ENCODE measurements at regions not wholly inside any gene's neighbourhood (a gene's known extent, or its start where the extent isn't known, plus 50 kb on each side); places are given as distances from the start of the nearest gene placed in this dataset.
"Not testable (repeated sequence)": the region's sequence is repeated elsewhere in the genome, so short reads cannot be mapped to it uniquely, and the experiment has no call there.

DNA sequence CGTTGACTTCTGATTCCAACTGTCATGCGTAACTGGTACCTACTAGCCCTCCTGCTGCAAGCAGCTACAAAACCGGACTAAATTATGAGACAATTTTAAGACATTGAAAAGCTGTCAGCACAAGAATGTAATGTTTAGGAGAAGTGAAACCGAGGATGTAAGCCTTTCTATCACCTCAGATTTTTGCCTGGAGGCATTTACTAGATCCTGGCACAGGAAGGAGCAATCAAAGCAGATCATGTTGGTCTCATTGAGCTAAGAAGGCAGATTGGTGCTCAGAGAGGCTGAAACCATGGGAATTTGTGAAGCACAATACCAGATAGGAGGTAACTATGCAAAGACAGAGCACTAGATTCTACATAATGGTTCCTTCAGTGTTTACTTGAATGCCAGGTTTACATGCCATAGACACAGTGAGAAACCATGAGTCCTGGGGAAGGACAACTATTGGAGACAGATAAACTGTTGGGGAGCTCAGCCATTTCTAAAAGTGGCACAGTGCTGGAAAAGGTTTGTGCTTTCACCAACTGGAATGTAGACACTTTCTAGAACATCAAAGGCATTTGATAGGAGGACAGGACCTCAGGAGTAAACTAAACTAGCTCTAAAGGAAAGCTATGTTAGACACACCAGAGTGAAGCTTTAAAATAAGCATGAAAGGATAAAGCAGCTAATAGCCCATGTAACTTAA lies 179.4 kb downstream of the LYPLAL1 start:
- no peak for DNase-seq (ENCODE audit: low spot score)

DNA sequence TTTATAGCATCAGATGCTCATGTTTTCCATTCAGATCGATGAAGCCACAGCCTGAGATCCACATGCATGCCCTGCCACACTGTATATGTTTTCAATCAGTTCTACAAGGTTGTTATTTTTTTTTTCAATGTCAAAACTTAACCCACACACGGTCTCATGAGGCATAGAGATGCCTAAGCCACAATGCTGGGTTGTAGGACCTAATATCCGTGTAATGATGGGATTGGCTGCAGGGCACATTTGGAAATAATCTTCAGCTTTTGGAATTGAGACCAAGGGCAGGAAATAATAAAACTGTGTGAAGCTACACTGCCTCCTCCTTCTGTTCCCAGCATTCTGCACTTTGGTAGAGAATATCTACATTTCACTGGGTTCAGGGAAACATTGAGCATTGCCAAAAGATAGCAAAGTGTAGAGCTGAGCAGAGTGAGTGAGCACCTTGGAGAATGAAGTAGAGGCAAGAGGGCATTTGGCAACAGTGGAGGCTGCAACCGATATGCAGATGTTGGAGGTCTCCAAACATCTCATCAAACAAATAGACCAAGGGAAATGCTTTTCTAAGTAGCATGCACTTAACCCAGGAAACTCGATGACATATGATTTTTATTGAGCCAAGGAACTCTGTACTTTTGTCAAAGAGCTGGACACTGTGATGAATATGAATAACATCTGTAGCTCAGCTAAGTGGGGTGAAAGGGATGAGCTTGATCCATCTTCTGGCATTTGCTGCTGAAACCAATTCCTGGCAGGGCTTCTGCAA lies 176.7 kb downstream of the LYPLAL1 start:
- DNase-seq (ENCODE audit: low spot score) = no peak

DNA sequence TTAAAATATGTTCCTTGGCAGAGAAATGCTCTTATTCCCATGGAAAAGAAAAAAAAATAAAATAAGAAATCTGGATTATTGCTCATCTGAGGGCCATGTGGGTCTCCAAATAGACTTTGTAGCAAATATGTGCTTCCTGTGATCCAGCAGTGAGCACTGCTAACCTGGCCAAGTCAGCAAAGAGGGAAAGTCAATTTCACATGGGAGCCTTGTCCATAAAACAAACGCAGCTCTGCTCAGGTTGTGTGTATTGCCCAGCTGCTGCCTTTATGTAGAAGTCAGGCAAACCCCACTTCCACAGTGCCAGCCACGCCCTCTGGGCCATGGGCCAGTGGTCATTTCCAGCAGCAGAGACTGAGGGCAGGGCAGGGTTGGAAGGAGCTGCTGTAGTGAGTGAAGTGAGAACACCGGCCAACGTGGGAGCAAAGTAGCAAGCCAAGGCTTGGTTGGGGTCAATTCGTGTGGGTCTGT lies 174.3 kb downstream of the LYPLAL1 start:
- no peak for DNase-seq (ENCODE audit: low spot score)

DNA sequence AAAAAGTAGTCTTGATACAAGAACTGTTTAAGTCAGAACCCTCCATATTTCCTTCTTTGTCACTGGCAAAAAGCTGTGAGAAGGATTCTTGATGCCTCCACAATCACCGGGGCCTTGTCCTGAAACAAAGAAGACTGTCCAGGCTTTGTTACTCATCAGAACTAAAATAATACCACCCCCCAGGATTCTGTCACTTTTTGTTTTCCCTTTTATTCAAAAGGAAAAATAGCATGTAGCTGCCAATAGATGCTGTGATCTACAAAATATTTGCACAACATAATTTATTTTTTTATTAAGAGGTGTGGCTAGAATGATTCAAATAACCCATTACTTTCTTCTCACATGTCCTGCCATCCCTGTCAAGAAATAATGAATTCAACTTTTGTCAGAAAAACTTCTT lies 173.7 kb downstream of the LYPLAL1 start:
- DNase-seq (ENCODE audit: low spot score) = no peak

DNA sequence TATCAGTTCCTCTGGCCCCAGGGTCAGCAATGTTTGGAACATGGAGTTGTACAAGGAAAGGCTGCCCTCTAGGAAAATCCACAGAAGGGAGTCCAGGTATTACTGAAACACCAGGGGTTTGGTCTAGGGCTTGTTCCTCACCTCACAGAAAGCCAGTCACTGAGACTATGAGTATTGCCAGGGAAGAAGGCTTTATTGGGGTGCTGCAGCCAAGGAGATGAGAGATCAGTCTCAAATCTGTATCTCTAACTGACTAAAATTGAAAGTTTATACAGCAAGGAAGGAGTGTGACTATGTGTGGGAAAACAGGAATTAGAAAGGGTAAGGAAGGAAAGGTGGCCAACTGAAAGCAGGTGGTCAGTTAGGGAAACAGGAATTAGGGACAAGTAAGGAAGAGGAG lies 172.3 kb downstream of the LYPLAL1 start:
- DNase-seq (ENCODE audit: low spot score) = no peak

DNA sequence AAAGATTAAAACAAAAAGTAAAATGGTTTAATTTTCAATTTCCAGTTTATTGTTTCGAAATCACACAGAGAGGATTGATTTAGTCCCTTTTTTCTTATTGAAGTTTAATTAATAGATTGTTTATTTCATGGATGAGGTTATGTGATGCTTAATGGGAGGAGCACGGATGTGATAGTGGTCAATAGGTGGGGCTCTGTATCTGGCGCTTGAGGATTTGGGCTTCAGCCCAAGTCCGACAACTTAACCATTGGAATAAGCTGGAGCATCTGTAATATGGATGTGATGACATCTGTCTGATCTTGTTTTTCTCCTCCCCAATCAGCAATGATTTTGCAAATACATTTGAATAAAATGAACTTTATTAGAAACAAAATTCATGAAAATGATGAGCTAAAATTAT lies 169.2 kb downstream of the LYPLAL1 start:
- DNase-seq (ENCODE audit: low spot score) = no peak

DNA sequence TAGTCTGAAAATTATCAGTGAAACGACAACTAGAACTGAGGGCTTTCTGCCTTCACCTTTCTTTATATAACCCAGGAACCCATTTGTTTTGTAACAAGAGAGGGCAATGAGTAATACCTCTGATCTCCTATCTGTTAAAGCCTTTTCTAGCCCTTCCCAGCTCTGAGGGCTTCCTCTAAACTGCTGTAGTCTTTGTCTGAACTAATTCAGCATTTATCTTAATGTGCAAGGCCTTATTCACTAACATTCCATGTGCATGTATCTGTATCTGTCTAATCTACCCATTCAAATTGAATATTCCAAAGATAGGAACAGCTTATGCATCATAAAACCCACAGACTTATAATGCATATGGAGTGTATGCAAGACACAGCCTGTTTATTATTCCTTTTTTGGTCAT lies 167.1 kb downstream of the LYPLAL1 start:
- no peak for DNase-seq (ENCODE audit: low spot score)

DNA sequence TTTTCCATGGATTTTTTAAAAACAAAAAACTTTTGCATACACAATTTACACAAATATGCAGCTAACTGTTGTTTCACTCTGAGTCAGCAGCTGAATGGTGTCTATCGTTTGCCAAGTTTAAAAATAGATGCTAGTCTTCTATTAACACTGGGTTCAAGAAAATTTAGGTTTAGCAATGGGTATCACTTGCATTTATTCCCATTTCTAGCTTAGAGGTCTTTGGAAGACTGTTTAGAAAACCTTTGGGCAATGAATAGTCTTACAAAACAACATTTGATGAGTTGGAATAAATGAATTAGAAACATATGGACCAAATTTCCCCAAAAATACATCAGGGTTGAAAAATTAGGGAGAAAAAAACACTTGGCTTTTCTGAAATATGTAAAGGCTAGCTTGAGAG lies 165.8 kb downstream of the LYPLAL1 start:
- DNase-seq (ENCODE audit: low spot score) = no peak

DNA sequence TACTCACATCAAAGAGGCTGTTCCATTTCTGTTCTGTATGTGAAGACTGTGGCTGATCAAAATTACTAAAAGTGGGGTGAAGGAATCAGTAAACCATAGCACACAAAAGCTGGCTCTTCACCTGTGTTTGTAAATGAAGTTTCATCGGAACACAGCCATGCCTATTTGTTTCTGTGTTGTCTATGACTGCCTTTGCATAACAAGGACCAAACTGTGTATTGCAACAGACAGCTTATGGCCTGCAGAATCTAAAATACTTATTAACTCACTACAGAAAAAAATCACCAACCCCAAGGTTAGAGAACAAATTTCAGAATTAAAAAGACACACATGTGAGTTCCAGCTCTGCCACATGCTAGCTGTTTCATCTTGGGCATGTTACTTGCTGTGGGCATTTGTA lies 163.9 kb downstream of the LYPLAL1 start:
- no peak for DNase-seq (ENCODE audit: low spot score)

DNA sequence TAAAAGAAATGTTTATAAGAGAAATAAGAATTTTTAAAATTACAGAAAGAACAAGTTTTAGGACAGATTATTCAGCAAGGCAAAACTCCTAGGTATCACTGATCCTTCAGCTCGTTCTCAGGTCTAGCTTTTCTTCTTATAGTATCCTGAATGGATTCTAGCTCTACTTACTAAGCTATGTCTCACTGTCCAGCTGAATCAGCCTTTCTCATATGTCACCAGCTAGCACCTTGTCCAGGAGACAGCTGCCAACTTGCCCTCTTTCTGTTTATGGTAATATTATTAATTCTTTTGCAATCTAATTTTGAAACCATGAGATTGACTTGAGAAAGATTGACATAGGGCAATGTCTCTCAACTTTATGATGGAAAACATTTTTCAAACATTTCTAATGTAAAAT lies 159.9 kb downstream of the LYPLAL1 start:
- no peak for DNase-seq (ENCODE audit: low spot score)

DNA sequence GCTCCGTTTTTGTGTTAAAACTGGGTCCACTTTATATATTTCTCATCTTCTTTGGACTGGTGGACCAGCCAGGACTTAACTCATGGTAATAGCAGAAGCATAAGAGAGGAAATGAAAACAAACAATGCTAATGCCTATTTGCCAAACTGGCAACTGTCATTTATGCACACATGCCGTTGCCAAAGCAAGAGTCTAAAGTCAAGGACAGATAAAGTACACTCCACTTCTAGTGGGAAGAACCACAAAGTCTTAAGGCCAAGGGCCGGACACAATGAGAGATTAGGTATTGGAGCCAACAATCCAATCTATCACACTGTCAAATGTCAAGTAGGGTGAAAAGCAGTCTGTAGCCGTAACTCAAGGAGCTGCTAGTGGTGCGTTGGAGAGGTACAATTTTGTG lies 157.7 kb downstream of the LYPLAL1 start:
- DNase-seq (ENCODE audit: low spot score) = no peak

DNA sequence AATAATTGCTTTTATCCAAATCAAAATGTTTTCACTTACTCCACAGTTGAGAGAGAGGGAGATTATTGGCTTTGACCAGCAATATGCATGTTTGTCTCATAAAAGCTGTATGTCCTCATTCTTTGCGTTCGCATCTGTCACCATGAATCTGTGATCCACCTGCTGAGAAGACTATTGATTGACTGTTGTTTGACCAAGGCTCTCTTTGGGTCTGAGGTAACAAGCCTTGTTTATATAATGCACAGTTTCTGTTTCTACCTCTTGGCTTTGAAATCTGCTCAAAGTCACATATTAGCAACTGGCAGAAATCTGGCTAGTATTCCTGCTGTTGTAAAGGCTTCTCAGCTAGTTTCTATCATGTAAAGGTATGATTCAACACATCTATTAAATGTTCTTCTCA lies 157.0 kb downstream of the LYPLAL1 start:
- DNase-seq (ENCODE audit: low spot score) = peak; percentile 14

DNA sequence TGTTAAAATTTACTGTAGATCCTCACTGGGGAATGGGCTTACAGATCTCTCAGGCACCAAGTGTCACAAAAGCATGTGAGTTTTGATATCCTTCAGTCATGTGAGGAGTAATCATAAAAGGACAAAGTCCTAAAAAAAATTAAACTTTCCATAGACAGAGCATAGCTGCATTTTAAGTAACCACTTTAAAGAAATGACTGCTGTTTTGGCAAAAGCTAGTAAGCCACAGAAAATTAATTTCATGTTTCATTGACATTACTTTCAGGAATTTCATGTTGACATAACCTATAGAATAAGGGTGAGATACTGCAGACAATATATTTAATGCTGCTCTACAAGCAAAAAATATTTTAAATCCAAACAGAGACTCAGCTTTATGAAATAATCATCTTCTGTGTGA lies 156.3 kb downstream of the LYPLAL1 start:
- no peak for DNase-seq (ENCODE audit: low spot score)

DNA sequence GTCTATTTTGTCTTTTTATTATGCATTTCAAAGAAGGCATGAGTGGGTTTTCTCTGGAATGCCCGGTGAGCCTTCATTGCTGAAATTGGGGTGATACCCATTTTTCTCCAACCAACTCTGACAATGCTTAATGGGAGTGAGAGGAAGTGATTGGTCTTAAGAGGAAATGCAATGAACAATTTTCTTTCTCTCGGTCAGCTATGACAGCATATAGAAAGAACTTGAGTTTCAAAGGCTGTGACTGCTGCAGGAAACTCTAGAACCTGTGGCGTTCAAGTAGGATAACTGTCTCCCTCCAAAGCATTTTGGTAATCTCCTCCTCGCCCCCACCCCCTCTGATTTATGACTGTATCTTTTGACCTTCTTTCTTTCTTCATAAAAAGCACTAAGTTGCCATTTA lies 155.9 kb downstream of the LYPLAL1 start:
- no peak for DNase-seq (ENCODE audit: low spot score)

DNA sequence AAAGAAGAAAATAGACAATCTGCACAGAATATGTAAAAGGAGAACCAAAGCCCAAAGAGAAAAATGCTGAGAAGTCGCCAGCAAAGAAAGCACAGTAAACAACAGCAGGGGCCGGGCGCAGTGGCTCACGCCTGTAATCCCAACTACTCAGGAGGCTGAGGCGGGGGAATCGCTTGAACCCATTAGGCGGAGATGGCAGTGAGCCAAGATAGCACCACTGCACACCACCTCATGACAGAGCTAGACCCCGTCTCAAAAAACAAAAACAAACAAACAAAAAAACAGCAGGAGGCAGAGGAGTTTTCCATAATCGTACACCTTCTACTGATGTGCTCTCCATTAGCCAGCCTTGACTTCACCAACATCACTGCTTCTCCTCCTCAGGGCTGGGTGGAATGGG lies 153.2 kb downstream of the LYPLAL1 start:
- no peak for DNase-seq (ENCODE audit: low spot score)

DNA sequence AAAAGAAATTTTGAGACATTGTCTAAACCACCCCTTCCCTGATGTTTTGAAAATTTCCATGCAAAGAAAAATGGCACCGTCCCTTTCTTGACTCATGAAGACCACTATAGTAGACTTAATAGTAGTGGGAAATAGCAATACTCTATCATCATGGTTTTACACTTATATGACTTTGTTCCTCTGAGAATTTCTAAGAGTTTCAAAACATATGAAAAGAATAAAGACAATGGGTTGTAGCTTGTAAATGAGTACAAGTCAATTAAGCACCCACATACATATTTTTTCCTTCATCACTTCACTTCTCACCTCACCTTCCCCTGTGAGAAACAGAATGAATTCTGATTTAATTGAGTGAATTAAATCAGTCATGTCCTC lies 151.7 kb downstream of the LYPLAL1 start:
- no peak for DNase-seq (ENCODE audit: low spot score)

DNA sequence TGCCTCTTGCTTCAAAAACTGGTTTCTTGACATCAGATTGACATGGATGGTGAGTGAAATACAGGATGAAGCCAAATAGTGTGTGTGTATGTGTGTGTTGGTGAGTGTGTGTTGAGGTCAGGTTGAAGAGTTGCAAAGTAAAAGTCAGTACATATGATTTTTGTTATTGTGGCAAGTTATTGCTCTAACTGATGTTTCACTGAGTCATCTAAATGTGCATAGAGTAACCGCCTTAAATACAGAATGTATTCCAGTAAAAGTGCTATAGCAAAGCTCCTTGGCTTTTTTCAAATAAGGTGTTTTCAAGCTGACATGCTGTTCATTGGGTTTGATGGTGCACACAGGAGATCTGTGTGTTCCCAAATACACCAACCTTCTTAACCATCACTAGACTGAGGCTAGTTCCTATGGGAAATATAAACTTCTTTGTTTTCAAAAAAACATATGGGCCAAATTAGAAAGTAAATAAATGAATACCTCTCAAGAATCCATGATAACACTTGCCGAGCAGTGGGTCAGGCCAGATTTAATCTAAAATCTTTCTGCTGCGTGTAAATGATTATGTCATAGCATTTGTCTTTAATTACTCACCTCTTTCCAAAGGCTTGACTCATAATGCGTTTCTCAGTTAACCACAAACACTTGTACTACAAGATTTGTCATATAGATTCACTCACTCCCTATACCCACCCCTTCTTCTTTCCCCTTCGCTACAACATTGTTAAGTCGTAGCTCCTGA lies 151.1 kb downstream of the LYPLAL1 start:
- no peak for DNase-seq (ENCODE audit: low spot score)

DNA sequence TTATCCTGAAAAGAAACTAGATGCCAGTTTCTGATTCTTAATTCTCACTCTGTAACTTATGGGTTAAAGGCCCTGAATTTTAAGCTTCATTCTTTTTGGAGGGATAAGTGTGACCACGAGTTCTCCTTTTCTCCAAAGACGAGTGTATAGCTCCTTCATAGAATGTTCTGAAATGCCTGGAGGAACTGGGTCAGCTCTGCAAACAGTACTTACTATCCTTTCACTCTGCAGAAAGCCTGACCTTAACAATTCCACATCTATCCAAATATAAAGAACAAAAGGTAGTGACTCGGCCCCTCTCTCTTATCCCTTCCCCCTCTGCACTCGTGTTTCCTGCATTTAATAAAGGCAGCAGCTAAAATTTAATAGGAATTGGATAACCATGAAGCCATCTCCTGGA lies 150.5 kb downstream of the LYPLAL1 start:
- no peak for DNase-seq (ENCODE audit: low spot score)

DNA sequence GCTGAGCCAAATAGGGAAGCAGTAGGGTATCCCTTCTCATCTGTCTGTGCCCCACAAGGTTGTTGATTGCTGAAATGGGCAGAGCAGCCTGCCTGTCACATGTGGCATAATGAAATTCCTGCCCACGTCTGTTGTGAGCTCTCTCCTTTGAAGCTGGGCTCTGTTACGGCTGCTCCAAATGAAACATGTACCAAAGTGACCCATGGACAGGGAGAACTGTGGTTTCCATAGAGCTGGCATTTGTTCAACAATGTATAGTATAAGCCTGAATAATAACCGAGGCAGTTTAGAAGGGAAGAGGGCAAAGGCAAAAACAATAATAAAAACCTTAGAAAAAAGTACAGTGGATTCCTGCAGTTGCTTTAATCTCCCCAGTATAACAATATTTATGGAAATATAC lies 149.7 kb downstream of the LYPLAL1 start:
- no peak for DNase-seq (ENCODE audit: low spot score)

DNA sequence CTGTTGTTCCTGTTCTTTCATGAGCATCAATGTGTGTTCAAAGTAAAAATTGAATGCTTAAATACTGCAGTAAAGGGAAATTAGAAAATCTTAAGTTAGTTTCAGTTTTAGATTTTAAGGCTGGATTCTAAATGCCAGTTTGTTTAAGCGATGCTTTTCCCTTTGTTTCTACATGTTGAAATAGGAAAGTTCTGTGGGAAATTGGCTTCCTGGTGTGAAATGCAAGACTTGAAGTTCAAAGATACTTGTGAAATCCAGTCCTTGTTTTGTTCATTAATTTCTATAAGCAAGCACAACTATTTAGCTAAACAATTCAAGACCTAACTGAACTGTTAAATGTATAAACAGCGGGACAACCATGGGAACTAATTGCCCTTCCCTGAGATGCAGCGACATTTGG lies 149.1 kb downstream of the LYPLAL1 start:
- DNase-seq (ENCODE audit: low spot score) = no peak

DNA sequence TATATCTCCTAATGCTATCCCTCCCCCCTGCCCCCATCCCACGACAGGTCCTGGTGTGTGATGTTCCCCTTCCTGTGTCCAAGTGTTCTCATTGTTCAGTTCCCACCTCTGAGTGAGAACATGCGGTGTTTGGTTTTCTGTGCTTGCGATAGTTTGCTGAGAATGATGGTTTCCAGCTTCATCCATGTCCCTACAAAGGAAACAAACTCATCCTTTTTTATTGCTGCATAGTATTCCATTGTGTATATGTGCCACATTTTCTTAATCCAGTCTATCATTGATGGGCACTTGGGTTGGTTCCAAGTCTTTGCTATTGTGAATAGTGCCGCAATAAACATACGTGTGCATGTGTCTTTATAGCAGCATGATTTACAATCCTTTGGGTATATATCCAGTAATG lies 146.9 kb downstream of the LYPLAL1 start:
- not testable (repeated sequence) for DNase-seq (ENCODE audit: low spot score)

DNA sequence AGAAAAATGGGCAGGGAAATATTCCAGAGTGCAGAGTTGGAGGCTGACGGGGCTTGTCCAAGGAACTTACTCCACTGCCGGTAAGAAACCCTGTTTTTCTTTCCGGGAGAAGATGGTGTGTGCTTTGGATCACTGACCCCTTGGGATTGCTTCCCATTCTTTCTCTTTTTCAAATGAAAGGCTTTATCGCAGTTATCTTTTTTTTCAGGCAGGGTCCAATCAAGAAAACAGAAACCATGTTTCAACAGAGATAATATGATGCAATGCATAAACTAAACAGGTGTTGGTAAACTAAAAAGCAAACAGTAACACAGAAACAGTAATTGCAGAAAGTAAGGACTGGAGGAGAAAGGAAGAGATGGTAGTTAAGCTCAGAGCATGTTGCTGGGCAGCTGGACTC lies 145.1 kb downstream of the LYPLAL1 start:
- DNase-seq (ENCODE audit: low spot score) = no peak

DNA sequence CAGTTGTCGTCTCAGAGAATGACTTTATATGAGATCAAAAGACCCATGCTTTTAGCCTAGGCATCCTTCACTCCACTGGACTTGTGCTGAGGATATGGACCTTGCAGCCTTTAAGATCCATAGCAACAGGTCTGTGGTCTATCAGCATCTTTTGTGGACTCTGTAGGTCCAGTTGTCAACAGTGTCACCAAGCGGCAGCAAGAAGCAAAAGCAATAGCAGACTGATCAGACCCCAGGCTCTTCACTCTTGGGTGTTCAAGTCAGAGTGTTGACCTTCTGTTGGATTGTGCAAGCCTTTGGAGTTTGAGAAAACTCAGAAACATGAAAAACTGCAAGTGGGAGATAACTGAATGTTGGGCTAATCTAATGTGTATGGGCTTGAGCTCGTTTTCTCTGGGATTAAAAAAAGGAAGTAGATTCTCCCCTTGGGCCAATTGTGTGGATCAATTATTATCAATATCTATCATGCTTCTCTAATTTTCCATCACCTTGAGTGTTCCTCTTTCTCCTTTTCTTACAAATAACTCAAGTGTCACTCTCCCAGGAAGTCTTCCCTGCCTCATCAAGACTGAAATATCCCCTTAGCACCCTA lies 144.2 kb downstream of the LYPLAL1 start:
- peak; percentile 25 for DNase-seq (ENCODE audit: low spot score)
